Stimulated activated CD4-positive, alpha-beta T cell treated with anti-CD3 and anti-CD28 coated beads, Interleukin-2, amount 100 ng/mL, for 4 hours (primary cell): ENCODE measurements at regions not wholly inside any gene's neighbourhood (a gene's known extent, or its start where the extent isn't known, plus 50 kb on each side); places are given as distances from the start of the nearest gene placed in this dataset.

Experiments
- DNase-seq: peaks from one replicate; pipeline ENCODE4 v3.0.0-alpha.2; 2020; ENCODE audit warnings: low read depth

DNA sequence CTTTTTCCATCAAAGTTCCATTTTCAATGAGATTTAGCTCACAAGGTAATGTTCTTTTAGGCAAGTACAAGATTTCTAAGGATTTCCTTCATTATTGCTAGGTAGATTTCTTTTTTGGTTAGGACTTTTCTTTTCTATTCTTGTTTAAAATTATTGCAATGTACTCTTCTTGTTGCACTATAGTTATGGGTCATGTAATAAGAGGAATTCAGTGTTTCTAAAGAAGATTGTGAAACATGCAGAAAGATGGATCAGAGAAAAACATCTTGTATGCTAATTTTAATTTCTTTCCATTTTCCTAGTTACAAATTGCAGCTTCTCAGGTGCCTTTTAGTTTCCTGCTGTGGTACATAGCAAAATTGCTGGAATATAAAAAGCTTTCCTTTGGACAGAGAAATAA lies 56.1 kb downstream of the BTG1 start:
- no peak for DNase-seq

DNA sequence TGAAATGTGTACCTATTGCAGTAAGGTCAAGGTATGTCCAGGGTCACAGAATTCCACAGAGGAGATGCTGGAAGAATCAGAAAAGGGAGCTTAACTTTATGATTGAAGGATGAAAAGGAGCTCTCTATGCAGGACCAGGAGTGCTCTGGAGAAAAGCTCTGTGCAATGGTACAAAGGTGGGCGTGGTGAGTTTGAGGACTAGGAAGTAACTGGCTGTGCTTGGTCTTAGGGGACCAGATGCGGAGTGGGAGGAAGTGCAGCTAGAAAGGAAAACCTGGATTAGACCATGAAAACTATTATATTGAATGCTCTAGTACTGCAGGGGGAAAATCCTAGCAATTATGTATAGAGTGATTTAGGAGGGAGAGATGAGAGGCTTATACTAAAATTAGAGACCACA lies 56.8 kb downstream of the BTG1 start:
- DNase-seq: no peak

DNA sequence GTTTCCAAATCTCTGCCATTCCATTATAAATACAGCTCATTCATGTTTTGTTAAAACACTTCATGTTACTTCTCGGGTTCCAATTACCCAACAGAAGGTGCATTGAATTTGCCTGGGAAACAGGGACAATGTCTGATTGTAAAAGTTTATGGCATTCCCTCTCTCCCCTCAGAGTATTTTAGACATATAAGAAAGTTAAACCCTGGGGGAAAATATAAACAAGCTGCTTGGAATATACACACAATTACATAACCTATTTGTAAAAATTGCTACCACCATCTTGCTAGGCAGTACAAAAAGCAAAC lies 60.0 kb downstream of the BTG1 start:
- DNase-seq: no peak

DNA sequence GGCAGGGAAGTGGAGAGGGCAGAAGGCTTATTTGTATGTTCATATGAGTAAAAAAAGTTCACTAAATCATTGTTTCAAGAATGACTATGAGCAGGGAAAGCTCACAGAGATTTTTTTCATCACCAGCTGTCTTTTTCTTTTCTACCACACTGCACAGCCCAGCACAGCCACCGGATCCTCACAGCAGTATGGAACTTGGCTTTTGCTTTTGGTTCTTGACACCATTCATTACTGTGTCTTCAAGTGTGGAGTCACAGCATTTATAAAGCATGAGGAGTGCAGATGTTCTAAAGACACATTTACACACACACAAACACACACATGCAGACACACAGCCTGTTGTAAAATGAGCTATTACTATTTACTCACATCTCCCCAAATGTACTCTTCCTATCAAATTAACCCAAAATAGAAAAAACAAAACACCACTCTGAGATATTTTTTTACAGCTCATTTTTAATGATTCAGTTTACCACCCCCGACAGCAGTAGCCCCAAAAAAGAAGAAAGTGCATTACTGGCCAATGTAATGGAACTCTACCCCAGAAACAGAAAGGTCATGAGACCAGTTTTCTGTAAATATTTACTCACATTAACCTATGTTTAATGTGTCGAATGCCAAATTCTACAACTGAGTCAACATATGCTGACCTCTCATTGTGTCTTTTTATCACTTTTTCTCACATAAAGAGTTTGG lies 60.5 kb downstream of the BTG1 start:
- no peak for DNase-seq

DNA sequence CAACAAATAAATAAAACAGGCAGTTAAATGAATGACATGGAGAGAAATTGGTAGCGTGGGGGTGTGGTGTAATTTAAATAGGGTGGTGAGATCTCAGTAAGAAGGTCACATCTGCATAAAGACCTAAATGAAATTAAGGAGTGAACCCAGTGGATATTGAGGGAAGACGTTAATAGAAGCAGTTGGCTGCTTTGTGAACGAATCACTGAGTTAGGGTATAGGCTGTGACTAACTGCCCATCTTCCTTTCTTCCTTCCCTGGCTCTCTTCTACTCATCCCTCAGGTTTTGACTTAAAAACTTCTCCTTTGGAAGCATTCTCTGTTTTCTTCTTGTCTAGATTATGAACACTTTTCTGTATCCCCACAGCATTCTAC lies 64.7 kb downstream of the BTG1 start:
- no peak for DNase-seq

DNA sequence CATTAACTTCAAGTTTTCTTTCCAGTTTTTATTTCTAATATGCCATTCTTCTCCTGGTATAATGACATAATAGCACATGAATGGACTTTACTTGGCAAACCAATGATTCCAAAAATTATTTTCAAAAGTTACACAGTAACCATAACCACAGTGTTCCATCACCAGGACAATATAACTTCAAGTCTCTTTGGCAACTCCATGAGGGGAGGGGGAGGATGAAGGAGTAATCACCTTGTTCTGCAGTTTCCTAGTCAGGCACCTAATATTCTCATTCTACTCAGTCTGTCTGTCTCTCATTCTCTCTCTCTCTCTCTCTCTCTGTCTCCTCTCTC lies 66.6 kb downstream of the BTG1 start:
- DNase-seq: no peak

DNA sequence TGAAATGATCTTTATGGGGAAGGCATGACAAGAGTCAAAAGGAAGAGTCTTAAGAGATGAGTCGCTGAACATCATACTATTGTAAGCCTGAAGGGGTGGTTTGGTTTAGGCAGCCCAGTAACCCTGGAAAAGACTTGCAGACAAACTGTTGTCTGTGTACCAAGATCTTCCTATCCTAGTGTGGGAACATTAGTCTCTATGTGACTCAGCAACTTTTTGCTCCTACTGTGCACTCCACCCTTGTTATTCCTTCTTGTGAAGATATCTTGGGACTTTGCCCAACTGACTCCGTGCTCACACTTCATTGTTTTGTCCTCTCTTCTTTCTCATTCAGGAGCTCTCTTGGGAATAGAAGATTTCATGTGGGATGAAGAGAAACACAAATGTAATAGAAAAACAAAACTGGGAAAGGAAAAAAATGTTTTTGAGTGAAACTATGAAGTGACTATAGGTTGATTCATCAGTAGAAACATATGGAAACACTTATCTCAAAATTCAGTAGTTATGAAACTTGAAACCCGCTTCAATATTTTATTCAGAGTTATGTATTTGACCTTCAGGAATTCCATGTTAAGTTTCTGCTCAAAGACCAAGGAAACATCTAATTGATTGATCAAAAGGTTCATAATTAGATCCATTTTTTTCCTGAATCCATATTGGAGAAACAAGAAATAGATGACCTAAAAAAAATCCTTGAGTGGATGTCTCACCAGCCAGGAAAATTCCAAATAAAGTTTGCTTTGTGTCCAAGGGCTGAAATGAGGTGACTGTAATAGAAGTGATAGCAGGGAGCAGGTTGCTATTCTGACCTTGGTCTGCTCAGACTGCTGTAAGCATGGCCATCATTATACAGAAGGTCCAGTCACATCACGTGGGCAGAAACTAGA lies 67.2 kb downstream of the BTG1 start:
- DNase-seq: no peak

DNA sequence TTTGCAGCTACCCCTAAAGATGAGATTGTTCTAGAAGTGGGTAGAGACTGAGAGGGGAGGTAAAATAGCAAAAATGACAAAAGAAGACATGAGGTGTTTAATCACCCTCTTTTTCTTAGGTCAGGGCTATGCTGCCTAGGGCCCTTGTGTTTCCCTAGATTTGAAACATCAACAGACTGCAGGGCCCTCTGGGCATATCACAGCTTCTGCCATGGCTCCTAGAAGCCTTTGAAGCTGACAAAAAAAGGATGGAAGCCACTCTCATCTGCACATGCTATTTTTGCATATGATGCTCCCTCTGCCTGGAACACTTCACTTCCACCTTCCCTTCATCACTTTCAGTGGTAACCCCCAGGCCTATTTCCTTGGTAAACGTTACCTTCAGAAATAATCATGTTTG lies 68.1 kb downstream of the BTG1 start:
- DNase-seq: no peak

DNA sequence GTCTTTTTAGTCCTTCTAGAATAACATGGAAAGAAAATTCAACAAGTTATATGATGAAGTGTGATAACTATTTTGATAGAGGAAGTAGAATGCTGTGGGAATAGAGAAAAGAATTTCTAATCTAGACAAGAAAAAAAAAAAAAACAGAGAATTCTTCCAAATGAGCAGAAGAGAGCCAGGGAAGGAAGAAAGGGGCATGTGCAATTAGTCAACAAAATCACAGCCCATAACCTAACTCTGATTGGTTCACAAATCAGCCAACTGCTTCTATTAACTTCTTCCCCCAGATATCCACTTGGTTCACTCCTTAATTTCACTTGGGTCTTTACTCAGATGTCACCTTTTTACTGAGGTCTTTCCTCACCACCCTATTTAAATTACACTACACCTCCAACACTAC lies 69.5 kb downstream of the BTG1 start:
- DNase-seq: no peak

DNA sequence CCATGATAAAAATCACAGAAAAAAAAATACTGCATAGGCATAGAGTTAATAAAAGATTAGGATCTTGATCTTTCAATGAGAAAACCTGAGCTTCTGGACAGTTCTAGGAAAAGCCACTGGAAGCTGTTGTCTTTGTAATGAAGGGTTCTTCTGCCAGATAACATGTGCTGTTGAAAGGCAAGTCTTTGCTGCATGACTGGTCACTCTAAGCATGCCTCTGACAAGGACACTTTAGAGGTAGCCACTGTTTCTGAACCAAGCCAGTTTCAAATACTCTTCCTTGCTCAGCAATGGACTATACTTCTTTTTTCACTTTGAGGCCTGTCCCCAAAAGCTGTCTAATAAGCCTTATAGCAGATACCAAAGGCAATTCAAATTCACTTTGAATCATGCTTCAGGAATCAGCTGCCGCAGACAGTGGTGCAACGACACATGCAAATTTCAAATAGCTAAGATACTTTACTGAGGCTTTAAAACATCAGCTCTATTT lies 70.2 kb downstream of the BTG1 start:
- no peak for DNase-seq

DNA sequence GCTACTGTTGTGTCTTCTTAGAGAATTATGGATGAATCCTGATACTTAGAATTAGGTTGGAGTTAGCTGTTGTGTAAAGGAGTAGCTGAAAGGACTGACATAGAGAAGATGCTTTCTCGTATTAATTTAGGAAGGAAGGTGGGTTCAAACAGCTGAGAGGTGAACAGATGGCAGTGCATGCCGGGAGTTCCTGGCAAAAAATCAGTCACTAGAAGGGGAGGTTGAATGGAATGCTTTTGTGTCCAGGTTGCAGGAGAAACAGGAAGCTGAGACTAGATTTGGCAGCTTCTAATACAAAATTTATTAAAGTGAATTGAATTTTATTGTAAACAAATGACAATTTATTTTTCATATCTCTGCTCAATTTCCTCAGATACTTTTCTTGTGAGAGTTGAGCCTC lies 70.8 kb downstream of the BTG1 start:
- DNase-seq: no peak

DNA sequence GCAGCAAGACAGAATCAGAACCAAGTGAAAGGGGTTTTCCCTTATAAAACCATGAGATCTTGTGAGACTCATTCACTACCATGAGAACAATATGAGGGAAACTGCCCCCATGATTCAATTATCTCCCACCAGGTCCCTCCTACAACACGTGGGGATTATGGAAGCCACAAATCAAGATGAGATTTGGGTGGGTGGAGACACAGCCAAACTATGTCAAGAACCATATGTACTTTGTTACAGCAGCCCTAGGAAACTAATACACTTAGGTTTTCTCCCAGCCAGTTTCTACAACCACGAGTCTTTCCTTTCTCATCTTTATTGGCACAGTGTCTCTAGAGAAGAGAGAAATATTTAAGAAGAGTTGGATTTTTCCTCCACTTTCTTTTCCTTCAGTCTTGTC lies 72.6 kb downstream of the BTG1 start:
- no peak for DNase-seq

DNA sequence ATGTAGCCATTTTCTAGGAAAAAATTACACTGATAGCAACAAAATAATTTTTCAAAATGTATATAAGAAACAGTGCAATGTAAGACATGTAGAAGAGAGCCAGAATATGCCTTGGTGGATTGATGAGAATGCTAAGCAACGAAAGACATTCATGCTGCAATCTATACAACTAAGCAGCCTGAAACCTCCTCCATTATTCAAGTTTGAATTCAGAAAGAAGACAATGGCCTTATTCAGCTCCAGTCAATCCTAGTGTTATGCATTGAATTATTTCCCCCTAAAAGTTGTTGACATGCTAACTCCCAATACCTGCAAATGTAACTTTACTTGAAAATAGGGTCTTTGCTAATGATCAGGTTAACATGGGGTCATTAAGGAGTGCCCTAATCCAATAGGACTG lies 73.5 kb downstream of the BTG1 start:
- DNase-seq: no peak

DNA sequence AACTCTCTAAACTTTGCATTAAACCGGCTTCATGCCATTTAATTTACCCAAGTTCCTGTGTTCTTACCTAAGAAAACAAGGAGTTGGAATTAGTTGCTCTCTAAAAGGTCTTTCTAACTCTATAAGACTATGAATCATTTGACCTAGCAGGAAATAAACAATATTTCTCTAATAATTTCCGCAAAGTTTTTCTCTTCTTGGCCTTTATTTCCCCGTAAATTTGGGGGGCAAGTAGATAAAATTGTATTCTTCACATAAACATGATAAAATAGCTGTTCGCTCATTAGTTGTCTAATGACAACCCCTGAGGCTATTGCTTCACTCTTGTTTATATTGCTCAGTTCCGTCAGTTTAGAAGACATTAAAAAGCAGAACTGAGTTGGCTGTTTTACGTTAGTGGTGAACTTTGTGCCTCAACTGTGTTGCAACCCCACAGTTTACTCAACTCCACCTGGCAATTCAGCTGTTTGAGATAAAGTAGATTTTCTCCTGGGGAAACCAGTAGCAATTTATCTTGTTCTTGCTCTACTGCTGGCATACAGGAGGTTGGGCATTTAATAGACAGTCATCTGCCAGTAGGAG lies 74.7 kb downstream of the BTG1 start:
- DNase-seq: no peak

DNA sequence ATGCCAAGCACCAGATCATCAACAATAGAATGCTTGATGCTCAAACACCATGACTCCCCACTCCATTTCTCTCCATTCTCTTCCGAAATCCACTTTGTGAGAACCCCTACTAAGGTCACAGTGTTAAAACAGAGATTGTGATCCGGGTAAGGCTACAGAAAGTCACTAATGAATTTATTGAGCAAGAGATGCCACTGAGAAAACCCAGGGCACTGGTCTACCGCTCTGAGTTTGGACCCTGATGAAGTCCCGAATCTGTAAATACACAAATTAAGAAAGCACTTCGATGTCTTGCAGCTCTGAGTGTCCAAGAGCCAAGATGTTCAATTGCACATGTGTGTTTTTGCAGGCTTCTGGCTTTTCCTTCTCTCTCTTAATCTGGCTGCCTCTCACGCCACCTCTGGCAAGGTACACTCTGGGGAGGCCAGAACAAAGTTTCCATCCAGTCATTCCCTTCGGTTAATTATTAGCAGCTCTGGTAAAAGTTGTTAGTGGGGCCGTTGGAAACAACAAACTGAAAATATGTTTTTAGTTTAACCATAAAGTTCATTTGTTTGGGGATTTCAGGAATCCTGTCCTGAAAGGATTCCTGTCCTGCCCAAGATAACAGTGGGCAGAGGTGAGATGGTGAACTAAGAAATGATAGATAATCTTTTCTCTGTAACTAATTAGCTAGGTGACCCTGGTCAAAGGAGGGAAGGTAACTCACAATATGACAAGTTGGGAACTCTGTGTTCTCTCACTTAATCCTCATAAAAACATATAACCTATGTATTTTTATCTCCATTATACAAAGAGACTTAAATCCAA lies 75.4 kb downstream of the BTG1 start:
- DNase-seq: no peak

DNA sequence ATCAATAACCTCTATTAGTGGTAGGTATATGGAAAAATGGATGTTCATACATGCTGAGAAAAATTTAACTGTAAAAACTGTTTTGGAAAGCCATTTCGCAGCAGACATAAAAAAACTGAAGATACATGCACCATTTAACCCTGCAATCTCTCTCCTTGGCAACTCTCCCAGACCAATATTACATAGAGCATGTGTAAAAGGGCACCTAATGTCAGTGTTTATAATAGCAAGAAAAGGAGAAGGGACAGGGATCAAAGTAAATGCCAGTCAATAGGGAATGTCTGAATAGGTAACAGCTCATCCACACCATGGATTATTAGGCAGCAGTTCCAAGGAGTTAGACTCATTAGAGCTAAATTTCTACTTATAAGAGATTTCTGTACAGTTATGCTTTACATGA lies 77.2 kb downstream of the BTG1 start:
- no peak for DNase-seq

DNA sequence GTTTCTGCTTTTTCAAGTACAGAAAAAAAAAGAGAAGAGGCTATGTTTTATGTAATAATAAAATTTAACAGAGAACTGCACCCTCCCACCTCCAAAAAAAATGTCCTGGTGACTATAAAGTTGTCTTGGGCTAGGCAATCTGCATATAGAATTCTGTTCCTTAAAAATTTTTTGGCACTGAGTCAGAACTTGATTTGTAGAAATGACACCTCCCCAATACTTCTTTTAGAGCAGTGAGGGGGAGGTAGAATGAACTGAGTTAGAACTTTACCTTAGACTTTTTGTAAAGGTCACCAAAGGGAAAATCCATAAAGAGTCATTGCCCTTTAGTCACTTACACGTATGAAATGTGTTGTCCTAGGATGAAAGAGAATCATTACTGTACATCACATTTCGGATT lies 80.0 kb downstream of the BTG1 start:
- DNase-seq: no peak

DNA sequence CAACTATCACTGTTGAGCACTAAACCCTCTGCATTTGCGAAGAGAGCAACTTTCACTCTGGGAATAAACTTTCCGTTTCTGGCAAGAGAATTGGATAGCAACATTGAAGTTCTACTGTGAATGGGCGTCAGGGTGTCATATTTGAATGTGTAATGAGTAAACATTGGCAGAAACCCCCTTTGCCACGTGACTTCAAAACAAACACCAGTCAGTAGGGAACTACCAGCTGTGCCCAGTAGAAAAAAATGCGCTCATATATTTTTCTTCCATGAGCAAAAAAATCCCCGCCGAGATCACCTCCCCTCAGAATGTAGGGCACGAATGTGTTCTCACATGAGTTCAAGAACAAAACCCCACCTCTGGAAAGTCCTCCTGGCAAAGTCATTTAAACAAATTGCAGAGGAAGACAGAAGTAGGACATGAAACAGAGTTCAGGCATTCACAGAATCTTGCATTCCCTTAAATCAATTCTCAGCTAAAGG lies 80.6 kb downstream of the BTG1 start:
- peak; percentile 25 for DNase-seq

DNA sequence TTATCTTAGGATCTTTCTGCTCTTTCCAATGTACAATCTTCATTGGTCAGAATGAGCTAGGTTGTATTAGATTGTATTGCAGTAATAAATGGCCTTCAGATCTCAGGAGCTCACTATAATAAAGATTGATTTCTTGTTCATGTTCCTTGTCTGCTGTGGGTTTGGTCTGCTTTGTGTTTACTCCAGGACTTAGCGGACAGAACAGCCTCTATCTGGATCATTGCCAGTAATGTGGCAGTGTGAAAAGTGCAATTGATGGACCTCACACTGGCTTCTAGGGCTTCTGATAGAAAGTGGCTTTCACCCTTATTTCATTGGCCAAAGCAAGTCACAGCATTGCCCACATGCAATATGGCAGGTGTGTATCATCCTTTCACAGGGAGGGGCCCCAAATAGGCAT lies 81.2 kb downstream of the BTG1 start:
- DNase-seq: no peak

DNA sequence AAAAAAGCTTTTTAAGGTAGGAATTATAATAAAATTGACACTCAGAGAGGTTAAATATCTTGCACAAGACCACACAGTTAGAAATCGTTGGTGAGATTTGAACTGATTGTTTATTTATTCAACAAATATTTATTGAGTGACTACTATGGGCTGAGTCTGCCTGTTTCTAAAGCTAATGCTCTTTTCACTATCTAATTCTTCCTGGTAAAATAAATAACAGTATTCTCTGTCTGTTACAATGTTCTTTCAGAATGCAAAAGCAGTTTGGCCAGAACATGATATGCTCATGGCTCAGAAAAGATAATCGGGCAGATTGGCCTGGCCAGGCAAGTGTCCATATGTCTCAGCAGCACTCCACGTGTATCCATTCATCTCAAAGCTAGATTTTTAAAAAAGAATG lies 82.0 kb downstream of the BTG1 start:
- DNase-seq: no peak

DNA sequence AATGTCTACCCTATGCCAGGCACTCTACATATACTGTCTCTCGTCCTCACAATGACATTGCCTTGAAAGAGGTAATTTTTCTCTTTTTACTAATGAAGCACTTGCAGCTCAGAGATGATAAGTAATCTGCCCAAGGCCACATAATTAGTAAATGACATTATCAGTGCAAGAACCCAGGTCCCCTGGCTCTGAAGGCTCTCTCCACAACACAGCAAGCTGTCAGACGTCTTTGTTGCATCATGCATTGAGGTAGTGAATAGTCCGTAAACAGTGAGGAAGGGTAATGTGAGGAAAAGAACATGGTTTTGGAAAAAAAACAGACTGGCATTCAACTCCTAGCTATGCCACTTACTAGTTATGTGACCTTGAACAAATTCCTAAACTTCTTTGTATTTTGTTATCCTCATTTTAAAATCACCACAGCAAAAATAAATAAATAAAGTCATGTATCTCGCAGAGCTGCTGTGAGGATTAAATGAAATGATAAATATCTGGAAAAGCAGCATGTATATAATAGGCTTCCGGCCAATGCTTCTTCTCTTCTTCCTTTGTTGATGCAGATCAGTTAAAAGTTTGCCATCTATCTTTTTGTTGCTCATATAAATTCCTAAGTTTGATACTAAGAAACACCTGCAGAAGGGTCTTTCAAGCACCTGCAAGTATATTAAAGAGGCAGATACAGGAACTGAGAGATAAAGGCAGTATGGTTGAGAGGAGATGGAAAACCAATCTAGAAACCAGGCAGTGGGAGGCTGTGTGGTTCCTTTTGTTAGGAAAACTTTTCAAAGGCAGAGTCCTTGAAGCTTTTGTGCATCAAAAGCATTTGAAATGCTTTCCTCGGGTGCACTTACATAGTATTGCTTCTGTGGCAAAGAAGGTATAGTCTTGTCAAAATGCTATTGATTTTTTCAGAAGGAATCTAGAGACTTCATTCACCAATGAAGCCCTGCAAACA lies 82.8 kb downstream of the BTG1 start:
- DNase-seq: no peak
